ENCODE measurements at regions not wholly inside any gene's neighbourhood (a gene's known extent, or its start where the extent isn't known, plus 50 kb on each side); places are given as distances from the start of the nearest gene placed in this dataset.

DNA sequence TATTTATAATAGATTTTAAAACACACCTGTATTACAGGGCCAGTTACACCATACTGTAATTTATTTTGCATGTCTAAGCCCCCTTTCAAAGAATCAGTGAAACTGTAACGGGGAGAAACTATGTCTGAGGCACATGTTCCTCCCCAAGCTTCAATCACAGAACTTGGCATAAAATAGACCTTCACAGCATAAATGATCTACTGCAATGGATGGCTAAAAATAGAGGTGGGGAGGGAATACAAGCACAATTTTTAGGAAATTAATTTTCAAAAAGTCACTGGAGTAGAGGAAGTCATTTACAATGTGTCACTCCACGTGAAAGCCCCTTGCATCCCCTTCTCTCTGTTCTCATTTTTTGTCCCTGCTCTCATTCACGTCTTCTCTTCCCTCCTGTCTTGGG is 385.2 kb downstream of the TNS3 start:
- FAIRE-seq: no peak
- no peak overlapping the region for H3K4me3 ChIP-seq (ENCODE audit: low read length in 3 of 3)
- H3K27me3 ChIP-seq (ENCODE audit: control insufficient read depth, insufficient read depth, low read length): no peaks in the 10 kb centered on the region
- intact Hi-C loops (cut with DNase I): no loop called here
- H3K36me3 ChIP-seq (ENCODE audit: control insufficient read depth in 2 of 3, insufficient read depth in 3 of 3, low read length in 3 of 3): no peaks in the 10 kb centered on the region
- DNase-seq: no peak
- H3K4me1 ChIP-seq (ENCODE audit: control insufficient read depth in 2 of 3, insufficient read depth in 2 of 3, low read depth in 1 of 3, low read length in 3 of 3): no peaks in the 10 kb centered on the region
- H3K9ac ChIP-seq (ENCODE audit: low read length in 3 of 3): no peak overlapping the region
- no peak overlapping the region for H3K27ac ChIP-seq (ENCODE audit: low read depth in 2 of 2, low read length in 2 of 2)
- TF ChIP-seq, protein P1, sequence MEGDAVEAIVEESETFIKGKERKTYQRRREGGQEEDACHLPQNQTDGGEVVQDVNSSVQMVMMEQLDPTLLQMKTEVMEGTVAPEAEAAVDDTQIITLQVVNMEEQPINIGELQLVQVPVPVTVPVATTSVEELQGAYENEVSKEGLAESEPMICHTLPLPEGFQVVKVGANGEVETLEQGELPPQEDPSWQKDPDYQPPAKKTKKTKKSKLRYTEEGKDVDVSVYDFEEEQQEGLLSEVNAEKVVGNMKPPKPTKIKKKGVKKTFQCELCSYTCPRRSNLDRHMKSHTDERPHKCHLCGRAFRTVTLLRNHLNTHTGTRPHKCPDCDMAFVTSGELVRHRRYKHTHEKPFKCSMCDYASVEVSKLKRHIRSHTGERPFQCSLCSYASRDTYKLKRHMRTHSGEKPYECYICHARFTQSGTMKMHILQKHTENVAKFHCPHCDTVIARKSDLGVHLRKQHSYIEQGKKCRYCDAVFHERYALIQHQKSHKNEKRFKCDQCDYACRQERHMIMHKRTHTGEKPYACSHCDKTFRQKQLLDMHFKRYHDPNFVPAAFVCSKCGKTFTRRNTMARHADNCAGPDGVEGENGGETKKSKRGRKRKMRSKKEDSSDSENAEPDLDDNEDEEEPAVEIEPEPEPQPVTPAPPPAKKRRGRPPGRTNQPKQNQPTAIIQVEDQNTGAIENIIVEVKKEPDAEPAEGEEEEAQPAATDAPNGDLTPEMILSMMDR (IDR thresholded peaks at IDR 0.05; ENCODE audit: borderline replicate concordance, extremely low read depth, insufficient read depth): no peak
- H3K9me3 ChIP-seq (ENCODE audit: control insufficient read depth in 2 of 3, insufficient read depth in 1 of 3, low read length in 3 of 3): no peaks in the 10 kb centered on the region

- no peaks in the 10 kb centered on the region for H3K9me3 ChIP-seq (ENCODE audit: control insufficient read depth in 2 of 3, insufficient read depth in 1 of 3, low read length in 3 of 3)
- FAIRE-seq: no peak
- H3K36me3 ChIP-seq (ENCODE audit: control insufficient read depth in 2 of 3, insufficient read depth in 3 of 3, low read length in 3 of 3): no peaks in the 10 kb centered on the region
- TF ChIP-seq, protein P1 (IDR thresholded peaks at IDR 0.05; ENCODE audit: borderline replicate concordance, extremely low read depth, insufficient read depth): no peak
- no peak for DNase-seq
- intact Hi-C loops (cut with DNase I): no loop called here
- H3K27ac ChIP-seq (ENCODE audit: low read depth in 2 of 2, low read length in 2 of 2): no peak overlapping the region
- H3K4me1 ChIP-seq (ENCODE audit: control insufficient read depth in 2 of 3, insufficient read depth in 2 of 3, low read depth in 1 of 3, low read length in 3 of 3): no peaks in the 10 kb centered on the region
- no peak overlapping the region for H3K4me3 ChIP-seq (ENCODE audit: low read length in 3 of 3)
- no peak overlapping the region for H3K9ac ChIP-seq (ENCODE audit: low read length in 3 of 3)
- no peaks in the 10 kb centered on the region for H3K27me3 ChIP-seq (ENCODE audit: control insufficient read depth, insufficient read depth, low read length)
Observed at GRCh38 chr7:47196106-47196645, 385.7 kb downstream of the TNS3 start.

- Histone ChIP-seq H3K9ac (ENCODE audit: low read length in 3 of 3) (no peak overlapping the region), H3K4me3 (ENCODE audit: low read length in 3 of 3) (no peak overlapping the region), H3K36me3 (ENCODE audit: control insufficient read depth in 2 of 3, insufficient read depth in 3 of 3, low read length in 3 of 3) (no peaks in the 10 kb centered on the region), H3K27ac (ENCODE audit: low read depth in 2 of 2, low read length in 2 of 2) (no peak overlapping the region), H3K27me3 (ENCODE audit: control insufficient read depth, insufficient read depth, low read length) (no peaks in the 10 kb centered on the region), H3K9me3 (ENCODE audit: control insufficient read depth in 2 of 3, insufficient read depth in 1 of 3, low read length in 3 of 3) (no peaks in the 10 kb centered on the region), H3K4me1 (ENCODE audit: control insufficient read depth in 2 of 3, insufficient read depth in 2 of 3, low read depth in 1 of 3, low read length in 3 of 3) (no peaks in the 10 kb centered on the region)
- intact Hi-C loops (cut with DNase I): no loop called here
- FAIRE-seq (no peak), DNase-seq (no peak)
- TF ChIP-seq, protein P1 (IDR thresholded peaks at IDR 0.05; ENCODE audit: borderline replicate concordance, extremely low read depth, insufficient read depth): no peak
Observed at GRCh38 chr7:47195641-47196040, 386.3 kb downstream of the TNS3 start.

- DNase-seq (no peak), FAIRE-seq (no peak)
- Histone ChIP-seq H3K9ac (ENCODE audit: low read length in 3 of 3) (no peak overlapping the region), H3K27me3 (ENCODE audit: control insufficient read depth, insufficient read depth, low read length) (no peaks in the 10 kb centered on the region), H3K36me3 (ENCODE audit: control insufficient read depth in 2 of 3, insufficient read depth in 3 of 3, low read length in 3 of 3) (no peaks in the 10 kb centered on the region), H3K4me1 (ENCODE audit: control insufficient read depth in 2 of 3, insufficient read depth in 2 of 3, low read depth in 1 of 3, low read length in 3 of 3) (no peaks in the 10 kb centered on the region), H3K4me3 (ENCODE audit: low read length in 3 of 3) (no peak overlapping the region), H3K9me3 (ENCODE audit: control insufficient read depth in 2 of 3, insufficient read depth in 1 of 3, low read length in 3 of 3) (no peaks in the 10 kb centered on the region), H3K27ac (ENCODE audit: low read depth in 2 of 2, low read length in 2 of 2) (no peak overlapping the region)
- intact Hi-C loops (cut with DNase I): no loop called here
- TF ChIP-seq, protein P1 (IDR thresholded peaks at IDR 0.05; ENCODE audit: borderline replicate concordance, extremely low read depth, insufficient read depth): no peak
Observed at GRCh38 chr7:47194516-47195057, 387.3 kb downstream of the TNS3 start.
